ENCODE measurements at regions not wholly inside any gene's neighbourhood (a gene's known extent, or its start where the extent isn't known, plus 50 kb on each side); places are given as distances from the start of the nearest gene placed in this dataset.

DNA sequence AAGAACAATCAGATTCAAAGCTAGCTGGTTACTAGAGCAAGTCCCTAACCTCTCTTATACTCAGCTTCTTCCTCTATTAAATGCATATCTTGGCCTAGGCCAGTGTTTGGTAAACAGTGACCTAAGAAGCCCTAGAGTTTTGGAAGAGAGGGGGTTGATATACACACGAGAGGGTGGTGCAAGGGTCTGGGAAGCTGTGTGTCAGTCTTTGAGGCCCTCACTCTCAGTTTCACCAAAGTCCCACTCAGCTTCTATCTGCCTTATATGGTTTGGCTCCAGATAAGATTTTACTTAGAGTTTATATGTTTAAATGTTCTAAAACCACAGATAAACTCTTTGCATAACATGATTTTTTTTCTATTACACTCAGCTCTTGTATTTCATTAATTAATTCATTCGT is 526.1 kb upstream of the BTBD3 start:
- TF ChIP-seq EZH2phosphoT487 (IDR thresholded peaks at IDR 0.05; ENCODE audit: borderline replicate concordance): no peak
- TF ChIP-seq, protein P1, sequence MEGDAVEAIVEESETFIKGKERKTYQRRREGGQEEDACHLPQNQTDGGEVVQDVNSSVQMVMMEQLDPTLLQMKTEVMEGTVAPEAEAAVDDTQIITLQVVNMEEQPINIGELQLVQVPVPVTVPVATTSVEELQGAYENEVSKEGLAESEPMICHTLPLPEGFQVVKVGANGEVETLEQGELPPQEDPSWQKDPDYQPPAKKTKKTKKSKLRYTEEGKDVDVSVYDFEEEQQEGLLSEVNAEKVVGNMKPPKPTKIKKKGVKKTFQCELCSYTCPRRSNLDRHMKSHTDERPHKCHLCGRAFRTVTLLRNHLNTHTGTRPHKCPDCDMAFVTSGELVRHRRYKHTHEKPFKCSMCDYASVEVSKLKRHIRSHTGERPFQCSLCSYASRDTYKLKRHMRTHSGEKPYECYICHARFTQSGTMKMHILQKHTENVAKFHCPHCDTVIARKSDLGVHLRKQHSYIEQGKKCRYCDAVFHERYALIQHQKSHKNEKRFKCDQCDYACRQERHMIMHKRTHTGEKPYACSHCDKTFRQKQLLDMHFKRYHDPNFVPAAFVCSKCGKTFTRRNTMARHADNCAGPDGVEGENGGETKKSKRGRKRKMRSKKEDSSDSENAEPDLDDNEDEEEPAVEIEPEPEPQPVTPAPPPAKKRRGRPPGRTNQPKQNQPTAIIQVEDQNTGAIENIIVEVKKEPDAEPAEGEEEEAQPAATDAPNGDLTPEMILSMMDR (conservative IDR thresholded peaks at IDR 0.05; ENCODE audit: low read length): no peak
- Histone ChIP-seq H4K20me1 (ENCODE audit: insufficient read depth, low read length, poor library complexity, severe bottlenecking) (no peaks in the 10 kb centered on the region), H3K9ac (ENCODE audit: low read depth, low read length, poor library complexity, severe bottlenecking) (no peak overlapping the region), H3K9me2 (replicated peaks; ENCODE audit: low read depth, low read length) (no peaks in the 10 kb centered on the region; the same call in 1 of the 2 replicates), H3K9me3 (ENCODE audit: insufficient read depth, low read depth, low read length) (no peaks in the 10 kb centered on the region), H3K4me3 (ENCODE audit: low read length, poor library complexity, severe bottlenecking) (no peak overlapping the region), H2AFZ (ENCODE audit: low read length) (no peak overlapping the region), H3F3A (ENCODE audit: low read depth) (no peaks in the 10 kb centered on the region), H3K79me2 (ENCODE audit: insufficient read depth, low read length) (no peaks in the 10 kb centered on the region), H3K36me3 (ENCODE audit: insufficient read depth, low read length) (no peaks in the 10 kb centered on the region), H3K4me1 (ENCODE audit: insufficient read depth, low read length, poor library complexity, severe bottlenecking) (no peaks in the 10 kb centered on the region), H3K27me3 (ENCODE audit: insufficient read depth, low read length, poor library complexity, severe bottlenecking) (no peaks in the 10 kb centered on the region), H3K4me2 (ENCODE audit: low read depth, low read length, poor library complexity, severe bottlenecking) (no peak overlapping the region)

DNA sequence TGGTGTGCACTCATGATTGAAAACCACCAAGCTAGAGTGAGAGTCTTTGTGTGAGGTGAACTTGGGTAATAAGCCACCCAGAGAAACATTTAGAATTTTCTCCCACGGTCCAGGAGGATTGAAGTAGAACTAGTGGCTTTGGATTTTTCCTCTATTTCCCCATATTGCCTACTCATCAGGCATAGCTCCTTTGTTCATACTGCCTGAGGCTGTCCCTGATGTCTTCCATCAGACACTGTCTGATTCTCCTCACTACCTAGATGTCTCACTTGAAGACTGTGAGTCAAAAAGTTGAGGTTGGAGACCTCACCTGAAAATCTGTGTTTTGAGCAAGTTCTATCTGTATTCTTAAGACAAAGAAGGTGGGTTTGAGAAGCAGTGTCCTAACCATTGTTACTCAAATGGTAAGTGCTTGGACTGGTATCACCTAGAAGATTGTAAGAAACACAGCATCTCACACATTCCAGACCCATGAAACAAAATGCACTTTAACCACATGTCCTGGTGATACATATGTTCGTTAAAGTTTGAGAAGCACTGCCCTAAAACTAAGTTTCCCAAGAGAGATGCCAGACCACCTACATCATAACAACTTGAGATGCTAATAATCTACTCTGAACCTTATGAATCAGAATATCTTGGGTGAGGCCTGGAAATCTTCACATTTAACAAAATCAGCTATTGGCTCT is 523.4 kb upstream of the BTBD3 start:
- no peaks in the 10 kb centered on the region for H3F3A ChIP-seq (ENCODE audit: low read depth)
- no peak overlapping the region for H2AFZ ChIP-seq (ENCODE audit: low read length)
- H3K9me2 ChIP-seq (replicated peaks; ENCODE audit: low read depth, low read length): no peaks in the 10 kb centered on the region; the same call in 1 of the 2 replicates
- no peak overlapping the region for H3K4me3 ChIP-seq (ENCODE audit: low read length, poor library complexity, severe bottlenecking)
- no peaks in the 10 kb centered on the region for H3K27me3 ChIP-seq (ENCODE audit: insufficient read depth, low read length, poor library complexity, severe bottlenecking)
- H3K36me3 ChIP-seq (ENCODE audit: insufficient read depth, low read length): no peaks in the 10 kb centered on the region
- H4K20me1 ChIP-seq (ENCODE audit: insufficient read depth, low read length, poor library complexity, severe bottlenecking): no peaks in the 10 kb centered on the region
- H3K79me2 ChIP-seq (ENCODE audit: insufficient read depth, low read length): no peaks in the 10 kb centered on the region
- no peaks in the 10 kb centered on the region for H3K9me3 ChIP-seq (ENCODE audit: insufficient read depth, low read depth, low read length)
- H3K4me2 ChIP-seq (ENCODE audit: low read depth, low read length, poor library complexity, severe bottlenecking): no peak overlapping the region
- no peaks in the 10 kb centered on the region for H3K4me1 ChIP-seq (ENCODE audit: insufficient read depth, low read length, poor library complexity, severe bottlenecking)
- H3K9ac ChIP-seq (ENCODE audit: low read depth, low read length, poor library complexity, severe bottlenecking): no peak overlapping the region
- TF ChIP-seq EZH2phosphoT487 (IDR thresholded peaks at IDR 0.05; ENCODE audit: borderline replicate concordance): no peak

DNA sequence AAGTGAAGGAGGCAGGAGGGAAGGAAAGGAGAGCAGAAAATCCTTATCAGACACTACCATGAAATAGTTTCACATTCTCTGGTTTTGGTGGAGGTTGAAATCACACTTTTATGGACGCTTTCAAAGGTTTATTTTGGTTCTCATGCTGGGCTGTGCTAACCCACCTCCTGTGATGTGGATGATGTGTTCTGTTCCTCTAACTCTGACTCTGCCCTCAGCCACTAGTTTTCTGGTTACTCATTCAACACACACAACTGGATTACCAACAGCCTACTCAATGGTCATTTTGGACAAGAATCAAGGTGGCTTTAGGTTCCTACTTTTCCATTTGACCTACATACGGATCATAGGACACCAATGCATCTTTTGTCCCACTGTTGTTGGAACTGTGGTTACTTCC is 522.1 kb upstream of the BTBD3 start:
- no peaks in the 10 kb centered on the region for H3K4me1 ChIP-seq (ENCODE audit: insufficient read depth, low read length, poor library complexity, severe bottlenecking)
- H3K36me3 ChIP-seq (ENCODE audit: insufficient read depth, low read length): no peaks in the 10 kb centered on the region
- H3K4me2 ChIP-seq (ENCODE audit: low read depth, low read length, poor library complexity, severe bottlenecking): no peak overlapping the region
- no peak overlapping the region for H2AFZ ChIP-seq (ENCODE audit: low read length)
- H4K20me1 ChIP-seq (ENCODE audit: insufficient read depth, low read length, poor library complexity, severe bottlenecking): no peaks in the 10 kb centered on the region
- TF ChIP-seq, protein P1 (conservative IDR thresholded peaks at IDR 0.05; ENCODE audit: low read length): no peak
- H3K4me3 ChIP-seq (ENCODE audit: low read length, poor library complexity, severe bottlenecking): no peak overlapping the region
- no peaks in the 10 kb centered on the region; the same call in 1 of the 2 replicates for H3K9me2 ChIP-seq (replicated peaks; ENCODE audit: low read depth, low read length)
- no peaks in the 10 kb centered on the region for H3K9me3 ChIP-seq (ENCODE audit: insufficient read depth, low read depth, low read length)
- H3K9ac ChIP-seq (ENCODE audit: low read depth, low read length, poor library complexity, severe bottlenecking): no peak overlapping the region
- H3K79me2 ChIP-seq (ENCODE audit: insufficient read depth, low read length): no peaks in the 10 kb centered on the region
- no peaks in the 10 kb centered on the region for H3F3A ChIP-seq (ENCODE audit: low read depth)
- H3K27me3 ChIP-seq (ENCODE audit: insufficient read depth, low read length, poor library complexity, severe bottlenecking): no peaks in the 10 kb centered on the region

DNA sequence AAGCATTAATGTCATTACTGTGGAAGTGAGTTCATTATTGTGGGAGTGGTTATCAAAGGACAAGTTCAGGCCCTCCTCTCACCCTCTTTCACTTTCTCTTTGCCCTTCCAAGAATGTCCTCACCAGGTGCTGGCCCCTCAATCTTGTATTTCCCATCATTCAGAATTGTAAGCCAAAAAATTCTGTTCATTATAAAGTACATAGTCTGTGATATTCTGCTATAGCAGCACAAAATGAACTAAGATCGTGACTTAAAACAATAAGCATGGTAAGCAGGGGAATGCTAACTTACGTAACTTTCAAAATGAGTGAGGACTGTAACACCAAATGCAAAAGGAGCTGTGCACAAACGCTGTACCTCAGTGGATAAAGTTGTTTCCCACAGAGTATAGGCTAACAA is 515.7 kb upstream of the BTBD3 start:
- Histone ChIP-seq H3K4me2 (ENCODE audit: low read depth, low read length, poor library complexity, severe bottlenecking) (peak overlapping the region; percentile 70), H3K36me3 (ENCODE audit: insufficient read depth, low read length) (no peaks in the 10 kb centered on the region), H3K4me1 (ENCODE audit: insufficient read depth, low read length, poor library complexity, severe bottlenecking) (no peaks in the 10 kb centered on the region), H3F3A (ENCODE audit: low read depth) (no peaks in the 10 kb centered on the region; the same call in 1 of the 2 replicates), H3K4me3 (ENCODE audit: low read length, poor library complexity, severe bottlenecking) (peak overlapping the region; percentile 70), H4K20me1 (ENCODE audit: insufficient read depth, low read length, poor library complexity, severe bottlenecking) (no peaks in the 10 kb centered on the region), H2AFZ (ENCODE audit: low read length) (peak overlapping the region; percentile 78), H3K79me2 (ENCODE audit: insufficient read depth, low read length) (no peaks in the 10 kb centered on the region), H3K9me3 (ENCODE audit: insufficient read depth, low read depth, low read length) (no peaks in the 10 kb centered on the region), H3K9ac (ENCODE audit: low read depth, low read length, poor library complexity, severe bottlenecking) (peak overlapping the region; percentile 48), H3K9me2 (replicated peaks; ENCODE audit: low read depth, low read length) (no peaks in the 10 kb centered on the region), H3K27me3 (ENCODE audit: insufficient read depth, low read length, poor library complexity, severe bottlenecking) (no peaks in the 10 kb centered on the region)
- TF ChIP-seq, protein P1 (conservative IDR thresholded peaks at IDR 0.05; ENCODE audit: low read length): no peak
